ENCODE measurements at regions not wholly inside any gene's neighbourhood (a gene's known extent, or its start where the extent isn't known, plus 50 kb on each side); places are given as distances from the start of the nearest gene placed in this dataset.

- no TSS peak for BruUV-seq (replicated peaks)
- H3K27me3 Mint-ChIP-seq (ENCODE audit: insufficient read depth, unreplicated experiment), result no peaks in the 10 kb centered on the region
- CTCF ChIA-PET, result interaction anchor here (0.6 kb wide), 1 partner anchor 375 kb away, joined by 3 read pairs; no protein-coding TSS in a partner anchor
- H3K4me3 Mint-ChIP-seq (ENCODE audit: unreplicated experiment), result no peak overlapping the region
- no peak for DNase-seq (ENCODE audit: unreplicated experiment)
- H3K36me3 Mint-ChIP-seq (ENCODE audit: insufficient read depth, unreplicated experiment), result no peaks in the 10 kb centered on the region
- H3K4me1 Mint-ChIP-seq (ENCODE audit: insufficient read depth, unreplicated experiment), result no peaks in the 10 kb centered on the region
- TF ChIP-seq CTCF (IDR thresholded peaks at IDR 0.05; ENCODE audit: unreplicated experiment), result no peak
- H3K9me3 Mint-ChIP-seq (ENCODE audit: unreplicated experiment), result no peaks in the 10 kb centered on the region
- H3K27ac Mint-ChIP-seq (ENCODE audit: low read depth, unreplicated experiment), result no peak overlapping the region
- intact Hi-C loops (cut with micrococcal nuclease), result no loop called here
- POLR2A ChIA-PET, result no interaction called here
These were observed 250.1 kb upstream of the NOCT start for GRCh38 chr4:138765442-138765841.

- no peak overlapping the region for H3K4me3 Mint-ChIP-seq (ENCODE audit: unreplicated experiment)
- H3K27me3 Mint-ChIP-seq (ENCODE audit: insufficient read depth, unreplicated experiment), result no peaks in the 10 kb centered on the region
- no peak overlapping the region for H3K27ac Mint-ChIP-seq (ENCODE audit: low read depth, unreplicated experiment)
- intact Hi-C loops (cut with micrococcal nuclease), result no loop called here
- CTCF ChIA-PET, result interaction anchor here (1.2 kb wide), 1 partner anchor 110 kb away, joined by 3 read pairs; no protein-coding TSS in a partner anchor
- H3K4me1 Mint-ChIP-seq (ENCODE audit: insufficient read depth, unreplicated experiment), result no peaks in the 10 kb centered on the region
- no peak for DNase-seq (ENCODE audit: unreplicated experiment)
- no peak for TF ChIP-seq CTCF (IDR thresholded peaks at IDR 0.05; ENCODE audit: unreplicated experiment)
- POLR2A ChIA-PET, result no interaction called here
- H3K36me3 Mint-ChIP-seq (ENCODE audit: insufficient read depth, unreplicated experiment), result no peaks in the 10 kb centered on the region
- H3K9me3 Mint-ChIP-seq (ENCODE audit: unreplicated experiment), result no peaks in the 10 kb centered on the region
- no TSS peak for BruUV-seq (replicated peaks)
These were observed 253.9 kb upstream of the NOCT start for GRCh38 chr4:138761638-138762220.

DNA sequence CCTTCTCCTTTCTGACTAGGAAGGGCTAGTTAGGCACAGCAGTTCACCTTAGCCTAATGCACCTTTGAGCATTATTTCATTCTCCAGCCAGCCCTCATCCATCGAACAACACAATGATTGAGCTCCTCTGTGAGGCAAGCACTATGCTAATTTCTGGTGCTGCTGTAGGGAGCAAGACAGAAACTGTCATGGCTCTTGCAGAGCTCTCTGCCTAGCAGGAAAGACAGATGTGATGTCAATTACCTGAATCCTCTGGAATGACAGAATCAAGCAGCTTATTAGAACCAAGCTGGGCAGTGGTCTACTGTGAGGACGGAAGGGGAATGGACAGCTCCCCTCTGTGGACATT lies 256.1 kb upstream of the NOCT start:
- H3K27me3 Mint-ChIP-seq (ENCODE audit: insufficient read depth, unreplicated experiment), result no peaks in the 10 kb centered on the region
- H3K4me3 Mint-ChIP-seq (ENCODE audit: unreplicated experiment), result no peak overlapping the region
- intact Hi-C loops (cut with micrococcal nuclease), result no loop called here
- DNase-seq (ENCODE audit: unreplicated experiment), result no peak
- no peak for TF ChIP-seq CTCF (IDR thresholded peaks at IDR 0.05; ENCODE audit: unreplicated experiment)
- BruUV-seq (replicated peaks), result no TSS peak
- H3K36me3 Mint-ChIP-seq (ENCODE audit: insufficient read depth, unreplicated experiment), result no peaks in the 10 kb centered on the region
- no peaks in the 10 kb centered on the region for H3K9me3 Mint-ChIP-seq (ENCODE audit: unreplicated experiment)
- ChIA-PET POLR2A (no interaction called here), CTCF (no interaction called here)
- no peaks in the 10 kb centered on the region for H3K4me1 Mint-ChIP-seq (ENCODE audit: insufficient read depth, unreplicated experiment)
- no peak overlapping the region for H3K27ac Mint-ChIP-seq (ENCODE audit: low read depth, unreplicated experiment)

GRCh38 chr4:138758876-138759553 lies 256.6 kb upstream of the NOCT start:
- intact Hi-C loops (cut with micrococcal nuclease), result no loop called here
- BruUV-seq (replicated peaks), result no TSS peak
- Mint-ChIP-seq H3K27ac (ENCODE audit: low read depth, unreplicated experiment) (no peak overlapping the region), H3K4me3 (ENCODE audit: unreplicated experiment) (no peak overlapping the region), H3K36me3 (ENCODE audit: insufficient read depth, unreplicated experiment) (no peaks in the 10 kb centered on the region), H3K9me3 (ENCODE audit: unreplicated experiment) (no peaks in the 10 kb centered on the region), H3K27me3 (ENCODE audit: insufficient read depth, unreplicated experiment) (no peaks in the 10 kb centered on the region), H3K4me1 (ENCODE audit: insufficient read depth, unreplicated experiment) (no peaks in the 10 kb centered on the region)
- DNase-seq (ENCODE audit: unreplicated experiment), result no peak
- CTCF ChIA-PET, result no interaction called here
- POLR2A ChIA-PET, result no interaction called here
- TF ChIP-seq CTCF (IDR thresholded peaks at IDR 0.05; ENCODE audit: unreplicated experiment), result no peak

Data from MCF 10A (cell line).